ENCODE measurements at regions not wholly inside any gene's neighbourhood (a gene's known extent, or its start where the extent isn't known, plus 50 kb on each side); places are given as distances from the start of the nearest gene placed in this dataset.

DNA sequence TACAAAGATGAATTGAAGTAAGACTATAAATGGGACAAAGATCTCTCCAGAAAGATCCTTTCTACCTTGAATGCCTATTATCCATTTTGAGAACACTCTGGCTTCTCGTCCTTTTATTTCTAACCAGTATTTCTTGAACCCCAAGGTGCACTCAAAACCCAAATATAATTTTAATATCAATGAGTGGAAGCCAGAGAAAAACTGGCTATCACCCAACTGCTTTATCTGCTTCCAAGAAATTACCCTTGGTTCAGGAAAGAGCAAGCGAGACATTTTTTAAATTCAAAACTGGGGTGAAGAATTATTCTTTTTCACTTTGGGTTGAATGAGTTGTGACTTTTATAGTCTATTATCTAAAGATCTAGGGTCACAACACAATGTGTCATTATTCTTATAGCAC lies 221.3 kb downstream of the PTH2R start:
- TF ChIP-seq, protein P1, sequence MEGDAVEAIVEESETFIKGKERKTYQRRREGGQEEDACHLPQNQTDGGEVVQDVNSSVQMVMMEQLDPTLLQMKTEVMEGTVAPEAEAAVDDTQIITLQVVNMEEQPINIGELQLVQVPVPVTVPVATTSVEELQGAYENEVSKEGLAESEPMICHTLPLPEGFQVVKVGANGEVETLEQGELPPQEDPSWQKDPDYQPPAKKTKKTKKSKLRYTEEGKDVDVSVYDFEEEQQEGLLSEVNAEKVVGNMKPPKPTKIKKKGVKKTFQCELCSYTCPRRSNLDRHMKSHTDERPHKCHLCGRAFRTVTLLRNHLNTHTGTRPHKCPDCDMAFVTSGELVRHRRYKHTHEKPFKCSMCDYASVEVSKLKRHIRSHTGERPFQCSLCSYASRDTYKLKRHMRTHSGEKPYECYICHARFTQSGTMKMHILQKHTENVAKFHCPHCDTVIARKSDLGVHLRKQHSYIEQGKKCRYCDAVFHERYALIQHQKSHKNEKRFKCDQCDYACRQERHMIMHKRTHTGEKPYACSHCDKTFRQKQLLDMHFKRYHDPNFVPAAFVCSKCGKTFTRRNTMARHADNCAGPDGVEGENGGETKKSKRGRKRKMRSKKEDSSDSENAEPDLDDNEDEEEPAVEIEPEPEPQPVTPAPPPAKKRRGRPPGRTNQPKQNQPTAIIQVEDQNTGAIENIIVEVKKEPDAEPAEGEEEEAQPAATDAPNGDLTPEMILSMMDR (IDR thresholded peaks at IDR 0.05; ENCODE audit: poor library complexity): no peak
- TF ChIP-seq EZH2 (IDR thresholded peaks at IDR 0.05; ENCODE audit: borderline replicate concordance) (no peak), EZH2phosphoT487 (IDR thresholded peaks at IDR 0.05; ENCODE audit: low read depth, severe bottlenecking, unreplicated experiment) (no peak)
